ENCODE measurements at regions not wholly inside any gene's neighbourhood (a gene's known extent, or its start where the extent isn't known, plus 50 kb on each side); places are given as distances from the start of the nearest gene placed in this dataset.
A peak's percentile ranks its signal among the peaks of the same experiment; 100 is the strongest.
"Not testable (repeated sequence)": the region's sequence is repeated elsewhere in the genome, so short reads cannot be mapped to it uniquely, and the experiment has no call there.

DNA sequence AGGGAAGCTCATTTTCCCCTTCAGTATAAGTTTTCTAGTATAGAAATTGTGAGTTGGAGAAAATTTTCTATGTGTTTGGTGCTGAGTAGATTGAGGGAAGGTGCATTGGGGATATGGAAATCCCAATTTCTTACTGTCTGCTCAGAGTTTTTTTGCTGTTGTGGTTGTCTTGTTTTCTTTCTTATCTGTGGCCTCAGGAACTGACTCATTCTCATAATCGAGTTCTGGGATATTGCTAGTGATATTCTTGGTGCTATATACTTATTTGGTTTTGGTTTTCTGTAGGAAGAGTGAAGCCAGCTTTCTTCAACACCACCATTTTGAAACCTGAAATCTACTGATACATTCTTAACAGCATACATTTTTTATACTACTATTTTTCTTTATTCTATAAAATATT lies 869.2 kb downstream of the DIPK2A start:
- FAIRE-seq = no peak
- no peak for DNase-seq (ENCODE audit: insufficient read length, low spot score)
- TF ChIP-seq POU2F2 (IDR thresholded peaks at IDR 0.05; ENCODE audit: low read depth, low read length) (no peak), POLR2A (IDR thresholded peaks at IDR 0.05; ENCODE audit: low read depth, low read length) (no peak), SPI1 (IDR thresholded peaks at IDR 0.05; ENCODE audit: low read depth, low read length) (no peak), POLR2AphosphoS5 (IDR thresholded peaks at IDR 0.05; ENCODE audit: low read depth, low read length) (no peak)

GRCh38 chr3:144843099-144843498 lies 871.5 kb downstream of the DIPK2A start:
- TF ChIP-seq TAF1 (IDR thresholded peaks at IDR 0.05; ENCODE audit: low read depth, low read length) (no peak), POU2F2 (IDR thresholded peaks at IDR 0.05; ENCODE audit: low read depth, low read length) (no peak), POLR2A (IDR thresholded peaks at IDR 0.05; ENCODE audit: low read depth, low read length) (no peak), POLR2AphosphoS5 (IDR thresholded peaks at IDR 0.05; ENCODE audit: low read depth, low read length) (no peak), PAX5 (IDR thresholded peaks at IDR 0.05; ENCODE audit: insufficient read depth, low read length, severe bottlenecking) (no peak), SPI1 (IDR thresholded peaks at IDR 0.05; ENCODE audit: low read depth, low read length) (no peak)
- FAIRE-seq (peak; percentile 13), DNase-seq (ENCODE audit: insufficient read length, low spot score) (no peak)

- TF ChIP-seq PAX5 (IDR thresholded peaks at IDR 0.05; ENCODE audit: insufficient read depth, low read length, severe bottlenecking) = no peak
- no peak for TF ChIP-seq POLR2A (IDR thresholded peaks at IDR 0.05; ENCODE audit: low read depth, low read length)
- no peak for TF ChIP-seq SPI1 (IDR thresholded peaks at IDR 0.05; ENCODE audit: low read depth, low read length)
- TF ChIP-seq POLR2AphosphoS5 (IDR thresholded peaks at IDR 0.05; ENCODE audit: low read depth, low read length) = no peak
- no peak for TF ChIP-seq TAF1 (IDR thresholded peaks at IDR 0.05; ENCODE audit: low read depth, low read length)
- no peak for TF ChIP-seq POU2F2 (IDR thresholded peaks at IDR 0.05; ENCODE audit: low read depth, low read length)
- DNase-seq (ENCODE audit: insufficient read length, low spot score) (no peak), FAIRE-seq (no peak)
These were observed 881.4 kb downstream of the DIPK2A start for GRCh38 chr3:144852999-144853398.

- not testable (repeated sequence) for DNase-seq (ENCODE audit: insufficient read length, low spot score); FAIRE-seq
These were observed 882.4 kb downstream of the DIPK2A start for GRCh38 chr3:144854020-144854419.

GRCh38 chr3:144859161-144859560 lies 887.5 kb downstream of the DIPK2A start:
- no peak for DNase-seq (ENCODE audit: insufficient read length, low spot score)
- TF ChIP-seq PAX5 (IDR thresholded peaks at IDR 0.05; ENCODE audit: insufficient read depth, low read length, severe bottlenecking) (no peak), POLR2AphosphoS5 (IDR thresholded peaks at IDR 0.05; ENCODE audit: low read depth, low read length) (no peak), POU2F2 (IDR thresholded peaks at IDR 0.05; ENCODE audit: low read depth, low read length) (no peak), TAF1 (IDR thresholded peaks at IDR 0.05; ENCODE audit: low read depth, low read length) (no peak), POLR2A (IDR thresholded peaks at IDR 0.05; ENCODE audit: low read depth, low read length) (no peak), SPI1 (IDR thresholded peaks at IDR 0.05; ENCODE audit: low read depth, low read length) (no peak)
- no peak for FAIRE-seq

DNA sequence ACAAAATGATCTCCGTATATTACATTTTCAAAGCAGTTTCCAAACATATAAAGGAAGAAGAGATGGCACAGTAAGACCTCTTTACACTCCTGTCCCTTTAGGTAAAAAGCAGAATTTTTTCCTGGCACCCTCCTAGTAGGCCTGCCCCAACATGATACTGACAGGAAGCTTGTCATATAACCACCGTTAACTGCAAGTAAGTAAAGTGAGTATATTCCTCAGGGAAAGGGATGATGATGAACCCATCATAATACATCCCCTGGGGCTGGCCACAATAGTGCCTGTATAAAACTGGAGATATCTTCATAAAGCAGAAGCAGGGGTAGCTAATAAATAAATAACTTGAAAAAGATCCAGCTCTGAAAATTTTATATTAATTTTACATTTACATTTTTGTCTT lies 893.0 kb downstream of the DIPK2A start:
- TF ChIP-seq POLR2AphosphoS5 (IDR thresholded peaks at IDR 0.05; ENCODE audit: low read depth, low read length) (no peak), POU2F2 (IDR thresholded peaks at IDR 0.05; ENCODE audit: low read depth, low read length) (no peak), POLR2A (IDR thresholded peaks at IDR 0.05; ENCODE audit: low read depth, low read length) (no peak), TAF1 (IDR thresholded peaks at IDR 0.05; ENCODE audit: low read depth, low read length) (no peak), PAX5 (IDR thresholded peaks at IDR 0.05; ENCODE audit: insufficient read depth, low read length, severe bottlenecking) (no peak), SPI1 (IDR thresholded peaks at IDR 0.05; ENCODE audit: low read depth, low read length) (no peak)
- FAIRE-seq (no peak), DNase-seq (ENCODE audit: insufficient read length, low spot score) (no peak)

- DNase-seq (ENCODE audit: insufficient read length, low spot score) (no peak), FAIRE-seq (no peak)
- TF ChIP-seq PAX5 (IDR thresholded peaks at IDR 0.05; ENCODE audit: insufficient read depth, low read length, severe bottlenecking) = no peak
- no peak for TF ChIP-seq TAF1 (IDR thresholded peaks at IDR 0.05; ENCODE audit: low read depth, low read length)
- TF ChIP-seq POU2F2 (IDR thresholded peaks at IDR 0.05; ENCODE audit: low read depth, low read length) = no peak
- TF ChIP-seq SPI1 (IDR thresholded peaks at IDR 0.05; ENCODE audit: low read depth, low read length) = no peak
These were observed 894.3 kb downstream of the DIPK2A start for GRCh38 chr3:144865948-144866347.

GRCh38 chr3:144866476-144866875 lies 894.9 kb downstream of the DIPK2A start:
- TF ChIP-seq SPI1 (IDR thresholded peaks at IDR 0.05; ENCODE audit: low read depth, low read length) (no peak), PAX5 (IDR thresholded peaks at IDR 0.05; ENCODE audit: insufficient read depth, low read length, severe bottlenecking) (no peak), POLR2AphosphoS5 (IDR thresholded peaks at IDR 0.05; ENCODE audit: low read depth, low read length) (no peak), POU2F2 (IDR thresholded peaks at IDR 0.05; ENCODE audit: low read depth, low read length) (no peak), POLR2A (IDR thresholded peaks at IDR 0.05; ENCODE audit: low read depth, low read length) (no peak), TAF1 (IDR thresholded peaks at IDR 0.05; ENCODE audit: low read depth, low read length) (no peak)
- DNase-seq (ENCODE audit: insufficient read length, low spot score) (no peak), FAIRE-seq (no peak)

- no peak for FAIRE-seq
- TF ChIP-seq POLR2A (IDR thresholded peaks at IDR 0.05; ENCODE audit: low read depth, low read length) (no peak), SPI1 (IDR thresholded peaks at IDR 0.05; ENCODE audit: low read depth, low read length) (no peak), PAX5 (IDR thresholded peaks at IDR 0.05; ENCODE audit: insufficient read depth, low read length, severe bottlenecking) (no peak)
- DNase-seq (ENCODE audit: insufficient read length, low spot score) = no peak
These were observed 896.9 kb downstream of the DIPK2A start for GRCh38 chr3:144868506-144868905.

- DNase-seq (ENCODE audit: insufficient read length, low spot score) = no peak
- TF ChIP-seq POLR2A (IDR thresholded peaks at IDR 0.05; ENCODE audit: low read depth, low read length) = no peak
- TF ChIP-seq SPI1 (IDR thresholded peaks at IDR 0.05; ENCODE audit: low read depth, low read length) = no peak
- FAIRE-seq = no peak
These were observed 901.4 kb downstream of the DIPK2A start for GRCh38 chr3:144873066-144873465.

DNA sequence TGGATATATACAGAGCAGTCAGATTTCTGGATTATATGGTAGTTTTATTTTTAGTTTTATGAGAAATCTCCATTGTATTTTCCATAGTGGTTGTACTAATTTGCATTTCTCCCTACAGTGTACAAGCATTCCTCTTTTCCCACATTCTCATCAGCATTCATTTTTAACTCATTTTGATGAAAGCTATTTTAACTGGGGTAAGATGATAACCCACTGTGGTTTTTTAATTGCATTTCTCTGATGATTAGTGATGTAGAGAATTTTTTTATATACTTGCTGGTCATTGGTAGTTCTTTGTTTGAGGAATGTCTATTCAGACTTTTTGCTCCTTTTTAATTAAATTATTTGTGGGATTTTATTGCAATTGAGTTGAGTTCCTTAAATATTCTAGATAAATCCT lies 903.6 kb downstream of the DIPK2A start:
- no peak for TF ChIP-seq SPI1 (IDR thresholded peaks at IDR 0.05; ENCODE audit: low read depth, low read length)
- TF ChIP-seq TAF1 (IDR thresholded peaks at IDR 0.05; ENCODE audit: low read depth, low read length) = no peak
- FAIRE-seq (no peak), DNase-seq (ENCODE audit: insufficient read length, low spot score) (no peak)

Measured in GM12891 (cell line).